ENCODE measurements at regions not wholly inside any gene's neighbourhood (a gene's known extent, or its start where the extent isn't known, plus 50 kb on each side); places are given as distances from the start of the nearest gene placed in this dataset.

GRCh38 chr9:107545036-107545435 is 55.5 kb upstream of the KLF4 start:
- H3K36me3 Mint-ChIP-seq (ENCODE audit: low read depth) = no peaks in the 10 kb centered on the region
- H3K4me1 Mint-ChIP-seq (ENCODE audit: low read depth) = no peaks in the 10 kb centered on the region
- no peaks in the 10 kb centered on the region for H3K9me3 Mint-ChIP-seq
- H3K27me3 Mint-ChIP-seq (ENCODE audit: low read depth) = no peaks in the 10 kb centered on the region
- no peak overlapping the region for H3K4me3 Mint-ChIP-seq
- H3K27ac Mint-ChIP-seq = no peak overlapping the region
- DNase-seq (ENCODE audit: low spot score) = no peak

GRCh38 chr9:107542411-107543157 is 53.0 kb upstream of the KLF4 start:
- no peaks in the 10 kb centered on the region for H3K27me3 Mint-ChIP-seq (ENCODE audit: low read depth)
- no peaks in the 10 kb centered on the region for H3K36me3 Mint-ChIP-seq (ENCODE audit: low read depth)
- H3K27ac Mint-ChIP-seq = no peak overlapping the region
- DNase-seq (ENCODE audit: low spot score) = no peak
- H3K4me3 Mint-ChIP-seq = no peak overlapping the region
- H3K9me3 Mint-ChIP-seq = no peaks in the 10 kb centered on the region
- H3K4me1 Mint-ChIP-seq (ENCODE audit: low read depth) = no peaks in the 10 kb centered on the region

DNA sequence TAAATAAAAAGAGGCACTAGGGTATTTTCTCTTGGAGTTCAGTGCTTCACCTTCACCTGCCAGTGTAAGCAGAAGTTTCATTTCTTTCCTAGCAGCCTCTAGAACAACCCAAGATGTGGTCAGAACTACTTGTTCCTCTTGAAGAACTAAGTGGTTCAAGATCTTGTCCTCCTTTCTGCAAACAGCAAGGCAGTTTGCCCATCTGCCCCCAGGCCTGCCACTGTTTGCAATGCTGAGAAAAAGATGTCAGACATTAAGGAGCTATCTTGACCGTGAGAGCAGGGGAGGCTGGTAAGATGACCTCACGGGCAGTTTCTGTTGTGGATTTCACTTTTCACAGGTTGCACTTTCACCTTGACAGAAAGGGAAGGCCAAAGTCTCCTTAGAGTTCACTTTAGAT is 52.0 kb upstream of the KLF4 start:
- H3K36me3 Mint-ChIP-seq (ENCODE audit: low read depth) = no peaks in the 10 kb centered on the region
- no peaks in the 10 kb centered on the region for H3K9me3 Mint-ChIP-seq
- no peak for DNase-seq (ENCODE audit: low spot score)
- H3K4me3 Mint-ChIP-seq = no peak overlapping the region
- H3K27ac Mint-ChIP-seq = no peak overlapping the region
- no peaks in the 10 kb centered on the region for H3K27me3 Mint-ChIP-seq (ENCODE audit: low read depth)
- H3K4me1 Mint-ChIP-seq (ENCODE audit: low read depth) = no peaks in the 10 kb centered on the region

GRCh38 chr9:107540164-107540561 is 50.6 kb upstream of the KLF4 start:
- Mint-ChIP-seq H3K4me3 (no peak overlapping the region), H3K27me3 (ENCODE audit: low read depth) (no peaks in the 10 kb centered on the region)
- DNase-seq (ENCODE audit: low spot score) = no peak

DNA sequence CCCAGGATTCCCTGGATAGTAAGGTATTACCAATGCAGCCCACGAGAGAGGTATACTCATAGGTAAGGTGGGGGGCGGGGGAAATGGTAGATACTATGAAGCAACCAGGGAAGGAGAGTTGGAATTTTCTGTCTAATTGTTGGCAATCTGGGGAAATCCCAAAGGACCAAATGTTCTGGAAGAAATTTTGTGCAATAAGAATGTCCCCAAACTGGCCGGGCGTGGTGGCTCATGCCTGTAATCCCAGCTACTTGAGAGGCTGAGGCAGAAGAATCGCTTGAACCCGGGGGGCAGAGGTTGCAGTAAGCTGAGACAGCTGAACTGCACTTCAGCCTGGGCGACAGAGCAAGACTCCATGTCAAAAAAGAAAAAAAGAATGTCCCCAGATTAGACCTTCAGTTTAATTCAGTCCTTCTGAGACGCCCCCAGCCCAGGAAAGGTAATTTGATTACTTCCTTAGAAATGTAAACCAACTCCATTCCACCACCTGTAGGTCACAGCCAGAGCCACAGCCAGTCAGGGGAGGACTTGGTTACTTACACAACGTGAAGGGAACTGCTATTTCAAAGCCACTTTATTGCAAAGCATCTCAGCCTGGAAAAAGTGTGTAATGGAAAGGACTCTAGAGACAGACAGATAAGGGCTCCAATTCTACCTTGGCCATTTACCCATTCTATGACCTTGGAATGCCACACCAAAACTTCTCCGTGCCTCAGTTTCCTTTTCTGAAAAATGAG is 50.0 kb upstream of the KLF4 start:
- Mint-ChIP-seq H3K27me3 (ENCODE audit: low read depth) (no peaks in the 10 kb centered on the region), H3K9me3 (no peaks in the 10 kb centered on the region), H3K4me1 (ENCODE audit: low read depth) (no peaks in the 10 kb centered on the region), H3K36me3 (ENCODE audit: low read depth) (no peaks in the 10 kb centered on the region), H3K4me3 (no peak overlapping the region), H3K27ac (no peak overlapping the region)
- DNase-seq (ENCODE audit: low spot score) = no peak

More at GRCh38 chr9:107540164-107540561, 50.6 kb upstream of the KLF4 start:
- no peak overlapping the region for H3K27ac Mint-ChIP-seq
- no peaks in the 10 kb centered on the region for H3K4me1 Mint-ChIP-seq (ENCODE audit: low read depth)
- no peaks in the 10 kb centered on the region for H3K9me3 Mint-ChIP-seq
- H3K36me3 Mint-ChIP-seq (ENCODE audit: low read depth) = no peaks in the 10 kb centered on the region

Data from T-helper 2 cell treated with Interferon-gamma antibody and Interleukin-4, amounts not matched to agents 5 μg/mL and 100 μg/mL, for 36 hours (primary cell).